HT-29 (cell line): ENCODE measurements at regions not wholly inside any gene's neighbourhood (a gene's known extent, or its start where the extent isn't known, plus 50 kb on each side); places are given as distances from the start of the nearest gene placed in this dataset.

ENCODE experiments used
- DNase-seq: peaks from one replicate; pipeline ENCODE4 v3.0.0-alpha.2; 2015; ENCODE audit warnings: low spot score

- DNase-seq = no peak
Observed at GRCh38 chr2:3062476-3063260, 314.9 kb downstream of the EIPR1 start.

GRCh38 chr2:3060049-3060448, 317.6 kb downstream of the EIPR1 start:
- DNase-seq = no peak

DNA sequence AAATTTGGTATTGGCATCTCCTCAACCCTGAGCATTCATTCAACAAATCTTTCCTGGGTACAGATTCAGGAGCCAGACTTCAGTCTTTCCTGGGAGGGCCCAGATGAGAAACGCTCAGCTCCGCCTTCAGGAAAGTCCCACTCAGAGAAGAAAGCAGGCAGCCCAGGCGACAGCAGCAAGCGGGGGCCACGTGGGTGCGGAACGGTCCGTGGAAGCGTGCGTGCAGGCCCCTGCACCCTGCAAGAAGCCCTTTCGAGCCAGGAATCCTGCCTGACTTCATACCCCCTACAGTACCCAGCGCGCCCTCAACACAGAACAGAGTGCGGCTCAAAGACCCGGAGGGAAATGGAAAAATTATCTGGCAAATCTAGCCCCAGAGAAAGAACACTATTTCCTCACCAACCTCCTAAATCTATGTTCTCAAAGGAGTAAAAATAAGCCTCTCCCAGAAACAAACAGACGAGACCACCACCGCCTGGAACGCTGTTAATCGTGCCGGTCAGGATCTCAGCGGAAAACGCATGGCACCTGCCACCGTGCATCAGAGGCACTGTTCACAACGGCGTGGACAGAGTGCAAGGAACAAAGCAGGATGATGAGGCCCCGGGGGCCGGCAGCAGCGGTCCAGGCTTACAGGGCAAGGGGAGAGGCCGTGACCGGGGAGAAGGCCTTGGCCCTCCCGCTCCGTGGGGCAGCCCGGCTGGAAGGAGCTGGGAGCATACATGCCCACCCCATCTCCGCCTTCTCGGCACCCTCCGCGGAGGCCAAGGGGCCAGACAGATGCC, 318.3 kb downstream of the EIPR1 start:
- no peak for DNase-seq

GRCh38 chr2:3054066-3054465, 323.6 kb downstream of the EIPR1 start:
- no peak for DNase-seq

- no peak for DNase-seq
Observed at GRCh38 chr2:3051266-3051665, 326.4 kb downstream of the EIPR1 start.

DNA sequence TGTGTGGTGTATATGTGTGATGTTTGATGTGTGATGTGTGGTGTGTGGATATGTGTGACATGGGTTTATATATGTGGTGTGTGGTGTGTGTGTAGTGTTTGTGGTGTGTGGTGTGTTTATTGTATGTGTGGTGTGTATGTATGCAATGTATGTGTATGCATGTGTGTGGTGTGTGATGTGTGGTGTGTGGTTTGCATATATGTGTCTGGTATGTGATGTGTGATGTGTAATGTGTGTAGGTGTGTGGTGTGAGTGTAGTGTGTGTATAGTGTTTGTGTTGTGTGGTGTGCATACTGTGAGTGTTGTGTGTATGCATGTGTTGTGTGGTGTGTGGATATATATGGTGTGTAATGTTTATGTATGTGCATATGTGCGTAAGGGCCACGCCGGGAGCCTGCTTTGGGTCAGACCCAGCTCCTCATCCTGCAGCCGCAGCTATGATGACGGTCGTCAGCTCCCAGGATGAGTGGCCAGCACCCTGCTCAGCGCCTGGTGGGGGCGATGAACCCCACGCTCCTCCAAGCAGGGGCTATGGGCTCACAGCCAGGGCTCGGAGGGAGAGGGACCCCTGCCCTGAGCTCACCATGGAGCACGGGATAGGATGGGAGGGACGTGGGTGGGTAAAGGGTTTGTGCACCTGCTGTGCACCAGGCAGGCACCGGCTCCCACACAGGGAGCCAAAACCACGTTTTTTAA, 331.3 kb downstream of the EIPR1 start:
- DNase-seq = no peak

DNA sequence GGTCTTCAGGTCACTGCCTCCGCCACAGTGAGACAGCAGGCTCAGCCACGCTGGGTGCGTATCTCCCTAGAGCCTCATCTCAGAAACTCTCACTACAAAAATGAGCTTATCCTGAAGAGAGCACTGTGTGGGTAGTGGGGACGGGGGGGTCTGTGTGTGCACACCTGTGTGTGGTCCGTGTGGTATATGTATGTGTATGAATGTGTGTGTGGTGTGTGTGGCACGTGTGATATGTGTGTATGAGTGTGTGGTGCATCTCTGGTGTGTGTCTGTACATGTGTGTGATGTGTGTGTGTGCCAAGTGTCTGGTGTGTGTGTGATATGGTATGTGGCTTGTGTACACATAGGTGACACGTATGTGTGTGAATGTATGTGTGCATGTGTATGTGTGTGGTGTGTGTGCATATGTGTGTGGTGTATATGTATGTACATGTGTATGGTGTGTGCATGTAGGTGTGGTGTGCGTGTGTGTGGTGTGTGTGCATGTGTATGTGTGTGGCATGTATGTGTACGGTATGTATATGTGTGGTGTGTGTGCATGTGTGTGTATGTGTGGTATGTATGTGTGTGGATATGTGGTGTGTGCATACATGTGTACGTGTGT, 332.2 kb downstream of the EIPR1 start:
- DNase-seq = no peak

GRCh38 chr2:3044587-3045317, 332.9 kb downstream of the EIPR1 start:
- DNase-seq = peak; percentile 5

GRCh38 chr2:3043726-3044125, 333.9 kb downstream of the EIPR1 start:
- DNase-seq = no peak

- no peak for DNase-seq
Observed at GRCh38 chr2:3042601-3043585, 334.7 kb downstream of the EIPR1 start.

DNA sequence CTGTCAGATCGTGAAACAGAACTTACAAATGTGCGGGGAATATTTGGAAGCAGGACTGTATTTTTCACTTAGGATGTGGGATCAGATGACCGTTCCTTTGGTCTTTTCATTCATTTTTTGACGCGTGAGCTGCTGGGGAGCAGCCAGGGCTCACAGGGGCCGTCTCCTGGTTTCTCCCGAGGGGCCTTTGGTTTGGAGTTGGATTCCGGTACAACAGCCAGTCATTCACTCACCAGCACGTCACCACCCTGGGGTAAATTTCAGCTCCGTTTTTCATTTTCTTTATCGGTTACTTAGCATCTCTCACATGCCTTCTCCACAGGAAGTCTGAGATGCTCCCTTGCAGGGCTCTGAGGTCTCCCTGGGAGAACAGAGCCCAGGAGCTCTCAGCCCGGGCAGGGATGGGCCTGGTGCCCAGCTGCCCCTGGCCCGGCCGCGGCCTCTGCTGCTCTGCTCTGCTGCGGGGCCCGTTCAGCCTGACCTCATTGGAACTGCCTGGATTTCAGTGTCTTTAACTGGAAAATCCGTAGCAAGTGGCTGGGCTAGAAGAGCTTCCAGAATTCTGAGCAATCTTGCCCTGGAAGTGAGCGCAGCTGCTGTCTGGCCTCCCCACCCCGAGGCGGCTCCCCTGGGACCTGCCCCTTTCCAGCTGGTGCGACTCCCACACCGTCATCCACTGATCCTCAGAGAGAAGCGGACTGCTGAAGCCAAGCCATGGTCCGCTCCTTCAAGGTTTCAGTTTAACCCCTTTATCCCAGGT, 335.6 kb downstream of the EIPR1 start:
- no peak for DNase-seq

DNA sequence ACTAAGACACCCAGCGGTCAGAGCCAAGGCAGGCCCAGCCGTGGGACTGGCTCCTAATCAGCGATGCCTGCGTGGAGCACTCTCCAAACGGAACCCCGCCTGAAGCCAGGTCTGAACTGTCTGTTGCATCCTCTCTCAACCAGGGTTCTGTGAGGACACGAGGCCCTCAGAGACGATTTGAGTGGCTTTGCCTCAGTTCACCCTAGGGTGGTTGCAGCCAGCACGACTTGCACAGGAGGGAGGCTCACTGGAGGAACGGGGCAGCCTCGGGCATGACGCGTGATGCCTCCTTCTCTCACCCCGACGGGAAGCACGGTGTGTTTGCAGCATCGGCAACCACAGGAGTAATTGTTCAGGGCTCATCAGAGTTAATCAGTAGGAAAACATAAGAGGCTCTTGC, 336.4 kb downstream of the EIPR1 start:
- no peak for DNase-seq

DNA sequence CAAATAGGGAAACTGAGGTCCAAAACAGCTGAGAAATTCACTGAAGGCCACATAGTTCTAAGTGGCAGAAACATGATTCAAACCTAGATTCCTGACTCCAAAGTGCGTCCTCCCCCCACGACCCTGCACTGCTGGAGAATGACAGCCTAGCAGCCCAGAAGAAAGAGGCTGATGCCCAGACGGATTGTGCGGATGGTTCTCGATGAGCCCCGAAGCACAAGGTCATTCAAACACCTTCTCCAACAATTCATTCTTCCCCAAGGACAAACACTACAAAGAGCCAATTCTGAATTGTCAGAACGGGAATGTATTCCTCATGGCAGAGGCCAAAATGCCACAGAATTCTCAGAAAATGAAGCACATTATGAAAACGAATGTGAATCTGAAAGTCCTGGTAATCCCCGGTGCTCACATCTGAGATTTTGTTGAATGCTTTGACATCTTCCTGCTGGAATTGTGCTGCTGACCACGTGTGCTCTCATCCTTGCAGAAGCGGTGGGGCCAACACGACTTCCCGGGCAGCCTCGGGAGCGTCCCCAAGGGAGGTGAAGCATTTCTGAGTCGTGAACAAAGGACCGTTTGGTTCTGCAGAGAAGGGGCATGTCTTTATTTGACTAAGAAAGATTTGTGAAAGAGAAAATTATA, 337.0 kb downstream of the EIPR1 start:
- DNase-seq = no peak

DNA sequence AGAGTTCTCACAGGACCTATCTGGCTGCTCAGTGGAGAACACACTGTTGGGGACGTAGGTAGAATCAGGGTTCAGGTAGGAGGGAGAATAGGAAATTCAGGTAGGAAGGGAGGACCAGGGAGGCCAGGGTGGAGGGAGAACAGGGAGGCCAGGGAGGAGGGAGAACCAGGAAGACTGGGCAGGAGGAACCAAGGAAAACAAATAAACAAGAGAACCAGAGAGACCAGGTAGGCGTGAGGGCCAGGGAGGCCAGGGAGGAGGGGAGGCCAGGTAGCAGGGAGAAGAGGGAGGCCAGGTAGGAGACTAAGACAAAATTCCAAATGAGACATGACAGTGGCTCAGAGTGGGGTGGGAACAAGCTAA, 337.6 kb downstream of the EIPR1 start:
- no peak for DNase-seq

DNA sequence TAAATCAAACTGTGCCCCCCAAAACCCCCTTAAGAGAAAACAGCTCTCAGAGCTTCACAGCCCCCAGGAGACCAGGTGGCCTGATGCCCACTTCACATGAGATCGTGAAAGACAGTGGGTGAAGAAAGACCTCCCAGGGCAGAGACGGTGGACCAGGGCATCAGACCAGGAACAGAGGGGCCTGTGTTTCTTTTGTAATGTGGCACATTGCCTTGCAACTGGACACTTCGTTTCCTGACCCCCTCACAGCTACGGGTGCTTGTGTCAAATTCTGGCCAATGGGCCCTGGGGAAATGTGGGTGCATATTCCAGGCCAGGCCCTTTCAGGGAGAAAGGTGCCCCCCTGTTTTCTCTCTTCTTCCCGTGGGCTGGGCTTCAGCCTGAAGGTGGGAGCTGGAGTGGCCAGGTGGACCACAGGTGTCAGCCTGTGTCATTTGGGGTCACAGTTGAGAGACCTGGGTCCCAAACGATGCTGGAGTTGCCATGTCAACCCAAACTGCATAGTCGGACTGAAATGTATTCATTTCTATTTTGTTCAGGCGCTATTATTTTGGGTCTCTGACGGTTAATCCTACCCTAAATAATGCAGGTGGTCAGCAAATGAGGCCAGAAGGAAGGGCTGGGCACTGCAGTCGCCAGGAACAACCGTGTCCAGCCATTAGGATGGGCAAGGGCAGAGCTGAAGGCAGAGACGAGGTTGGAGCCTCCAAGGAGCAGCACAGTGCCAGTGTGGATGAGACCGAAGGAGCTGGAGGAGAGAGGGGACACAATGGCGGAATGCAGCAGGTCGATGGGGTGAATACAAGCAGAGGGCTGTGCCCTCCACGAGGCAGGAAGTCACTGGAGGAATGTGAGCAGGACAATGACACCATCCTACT, 338.2 kb downstream of the EIPR1 start:
- no peak for DNase-seq

GRCh38 chr2:3038636-3039035, 339.0 kb downstream of the EIPR1 start:
- DNase-seq = no peak

GRCh38 chr2:3037196-3038194, 340.1 kb downstream of the EIPR1 start:
- DNase-seq = no peak
